ENCODE measurements at regions not wholly inside any gene's neighbourhood (a gene's known extent, or its start where the extent isn't known, plus 50 kb on each side); places are given as distances from the start of the nearest gene placed in this dataset.

DNA sequence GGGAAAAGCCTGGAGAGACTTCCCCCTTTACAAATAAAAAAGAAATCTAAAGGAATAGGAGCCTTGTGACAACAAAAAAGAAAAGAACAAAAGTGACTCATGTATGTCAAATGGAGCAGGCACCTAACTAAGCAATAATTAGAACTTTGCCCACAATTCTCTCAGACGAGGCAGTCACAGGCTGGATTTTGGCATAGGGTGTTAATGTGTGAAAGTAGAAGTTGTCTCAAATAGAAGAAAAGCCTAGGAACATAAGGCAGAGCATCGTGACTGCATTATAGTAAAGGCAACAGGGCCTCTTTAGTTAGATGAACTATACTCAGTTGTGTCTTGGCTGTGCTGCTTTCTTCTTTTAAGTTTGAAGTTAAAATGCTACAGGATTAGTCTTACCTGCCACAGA lies 219.9 kb upstream of the TMEM161B start:
- TF ChIP-seq POLR2A (IDR thresholded peaks at IDR 0.05), result no peak
- TF ChIP-seq, protein P1, sequence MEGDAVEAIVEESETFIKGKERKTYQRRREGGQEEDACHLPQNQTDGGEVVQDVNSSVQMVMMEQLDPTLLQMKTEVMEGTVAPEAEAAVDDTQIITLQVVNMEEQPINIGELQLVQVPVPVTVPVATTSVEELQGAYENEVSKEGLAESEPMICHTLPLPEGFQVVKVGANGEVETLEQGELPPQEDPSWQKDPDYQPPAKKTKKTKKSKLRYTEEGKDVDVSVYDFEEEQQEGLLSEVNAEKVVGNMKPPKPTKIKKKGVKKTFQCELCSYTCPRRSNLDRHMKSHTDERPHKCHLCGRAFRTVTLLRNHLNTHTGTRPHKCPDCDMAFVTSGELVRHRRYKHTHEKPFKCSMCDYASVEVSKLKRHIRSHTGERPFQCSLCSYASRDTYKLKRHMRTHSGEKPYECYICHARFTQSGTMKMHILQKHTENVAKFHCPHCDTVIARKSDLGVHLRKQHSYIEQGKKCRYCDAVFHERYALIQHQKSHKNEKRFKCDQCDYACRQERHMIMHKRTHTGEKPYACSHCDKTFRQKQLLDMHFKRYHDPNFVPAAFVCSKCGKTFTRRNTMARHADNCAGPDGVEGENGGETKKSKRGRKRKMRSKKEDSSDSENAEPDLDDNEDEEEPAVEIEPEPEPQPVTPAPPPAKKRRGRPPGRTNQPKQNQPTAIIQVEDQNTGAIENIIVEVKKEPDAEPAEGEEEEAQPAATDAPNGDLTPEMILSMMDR (IDR thresholded peaks at IDR 0.05), result no peak
- 52 to 69% (median 54%) methylated on average over 2 of the region's 2 CpGs for WGBS, 4 donors
- Histone ChIP-seq H3K27me3 (peaks cover 0 to 15% (median 0%) of the 10 kb centered on the region in 9 donors), H3K4me3 (no peak overlapping the region), H3K9me3 (no peaks in the 10 kb centered on the region), H3K27ac (no peak overlapping the region), H3K4me1 (no peaks in the 10 kb centered on the region), H3K36me3 (no peaks in the 10 kb centered on the region)
- DNase-seq (no peak), ATAC-seq (no peak)
- intact Hi-C loops (cut with DNase I), result no loop called here

DNA sequence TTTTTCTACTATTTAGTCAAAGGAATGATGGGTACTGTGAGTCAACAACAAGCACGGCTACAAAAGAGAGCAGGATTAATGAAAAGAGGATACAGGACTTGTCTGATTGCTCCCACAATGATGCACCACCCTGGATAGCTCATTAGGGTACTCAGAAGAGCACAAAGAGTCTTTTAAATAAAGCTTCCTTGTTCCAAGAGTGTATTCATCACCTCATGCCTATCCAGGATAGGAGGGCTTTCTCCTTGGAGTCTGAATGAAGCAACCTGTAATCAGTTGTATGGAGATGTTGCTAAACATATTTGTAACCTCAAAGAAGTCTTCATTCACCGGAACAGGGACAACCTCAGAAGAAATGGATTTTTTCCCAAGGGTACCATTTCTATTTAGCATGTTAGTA lies 219.5 kb upstream of the TMEM161B start:
- peaks cover 0 to 15% (median 0%) of the 10 kb centered on the region in 9 donors for H3K27me3 ChIP-seq
- intact Hi-C loops (cut with DNase I), result no loop called here
- H3K4me3 ChIP-seq, result no peak overlapping the region
- ATAC-seq, result no peak
- H3K4me1 ChIP-seq, result no peaks in the 10 kb centered on the region
- no peak overlapping the region for H3K27ac ChIP-seq
- H3K9me3 ChIP-seq, result no peaks in the 10 kb centered on the region
- no peaks in the 10 kb centered on the region for H3K36me3 ChIP-seq
- 65 to 86% (median 82%) methylated on average over 2 of the region's 2 CpGs for WGBS, 4 donors
- DNase-seq, result no peak
- TF ChIP-seq, protein P1 (IDR thresholded peaks at IDR 0.05), result no peak
- no peak for TF ChIP-seq POLR2A (IDR thresholded peaks at IDR 0.05)

DNA sequence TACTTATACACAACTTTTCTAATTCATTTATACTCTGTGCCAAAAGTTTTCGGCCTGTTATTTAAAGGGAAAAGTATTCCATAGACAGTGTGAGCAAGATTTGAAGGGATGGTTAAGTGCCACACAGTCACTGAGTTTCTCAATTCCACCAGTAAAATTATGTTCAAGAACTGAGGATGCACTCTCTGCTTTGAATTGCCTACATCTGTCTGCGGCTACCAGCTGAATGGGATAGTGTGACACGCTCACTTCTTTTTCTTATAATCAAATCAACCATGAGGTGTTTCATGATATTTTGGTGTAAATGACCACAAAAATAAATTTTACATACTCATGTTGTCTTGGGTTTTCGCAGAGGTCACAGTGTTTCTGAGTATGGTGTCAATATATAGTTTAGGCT lies 218.4 kb upstream of the TMEM161B start:
- 91 to 95% (median 92%) methylated on average over 4 of the region's 4 CpGs for WGBS, 4 donors
- Histone ChIP-seq H3K36me3 (no peaks in the 10 kb centered on the region), H3K27ac (no peak overlapping the region), H3K27me3 (peaks cover 0 to 15% (median 0%) of the 10 kb centered on the region in 9 donors), H3K4me3 (no peak overlapping the region), H3K4me1 (no peaks in the 10 kb centered on the region), H3K9me3 (no peaks in the 10 kb centered on the region)
- TF ChIP-seq, protein P1 (IDR thresholded peaks at IDR 0.05), result no peak
- no peak for TF ChIP-seq POLR2A (IDR thresholded peaks at IDR 0.05)
- intact Hi-C loops (cut with DNase I), result no loop called here
- ATAC-seq, result no peak
- no peak for DNase-seq

DNA sequence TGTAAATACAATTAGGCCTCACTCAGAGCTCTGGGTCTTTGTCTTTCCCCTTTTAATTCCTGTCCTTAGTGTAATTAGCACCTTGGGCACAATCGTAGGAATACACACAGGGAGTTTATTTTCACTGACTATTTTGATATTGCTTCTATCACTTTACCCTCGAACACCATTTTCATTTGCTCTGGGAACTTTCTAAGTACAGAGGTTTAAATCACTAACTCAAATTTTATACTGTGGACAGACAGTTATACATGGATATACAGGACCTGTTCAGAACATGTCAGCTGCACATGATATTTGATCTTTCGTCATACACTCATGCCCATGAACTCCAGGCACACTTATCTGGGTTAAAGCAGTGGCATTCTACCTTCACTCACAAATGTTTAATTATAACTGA lies 217.8 kb upstream of the TMEM161B start:
- Histone ChIP-seq H3K27me3 (peaks cover 0 to 15% (median 0%) of the 10 kb centered on the region in 9 donors), H3K4me3 (no peak overlapping the region), H3K36me3 (no peaks in the 10 kb centered on the region), H3K27ac (no peak overlapping the region), H3K9me3 (no peaks in the 10 kb centered on the region), H3K4me1 (no peaks in the 10 kb centered on the region)
- intact Hi-C loops (cut with DNase I), result no loop called here
- DNase-seq (no peak), ATAC-seq (no peak)
- TF ChIP-seq POLR2A (IDR thresholded peaks at IDR 0.05), result no peak
- TF ChIP-seq, protein P1 (IDR thresholded peaks at IDR 0.05), result no peak
- WGBS, 4 donors, result 50 to 62% (median 52%) methylated on average over 3 of the region's 3 CpGs
